ENCODE measurements at regions not wholly inside any gene's neighbourhood (a gene's known extent, or its start where the extent isn't known, plus 50 kb on each side); places are given as distances from the start of the nearest gene placed in this dataset.
A peak's percentile ranks its signal among the peaks of the same experiment; 100 is the strongest.

DNA sequence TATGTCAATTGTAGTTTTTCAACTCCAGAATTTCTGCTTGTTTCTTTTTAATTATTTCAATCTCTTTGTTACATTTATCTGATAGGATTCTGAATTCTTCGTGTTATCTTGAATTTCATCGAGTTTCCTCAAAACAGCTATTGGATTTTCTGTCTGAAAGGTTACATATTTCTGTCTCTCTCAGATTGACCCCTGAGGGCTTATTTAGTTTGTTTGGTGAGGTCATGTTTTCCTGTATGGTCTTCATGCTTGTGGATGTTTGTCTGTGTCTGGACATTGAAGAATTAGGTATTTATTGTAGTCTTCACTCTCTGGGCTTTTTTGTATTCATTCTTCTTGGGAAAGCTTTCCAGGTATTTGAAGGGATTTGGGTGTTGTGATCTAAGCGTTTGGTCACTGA is 85.6 kb downstream of the SNAPC1 start:
- DNase-seq (ENCODE audit: low read depth): no peak

DNA sequence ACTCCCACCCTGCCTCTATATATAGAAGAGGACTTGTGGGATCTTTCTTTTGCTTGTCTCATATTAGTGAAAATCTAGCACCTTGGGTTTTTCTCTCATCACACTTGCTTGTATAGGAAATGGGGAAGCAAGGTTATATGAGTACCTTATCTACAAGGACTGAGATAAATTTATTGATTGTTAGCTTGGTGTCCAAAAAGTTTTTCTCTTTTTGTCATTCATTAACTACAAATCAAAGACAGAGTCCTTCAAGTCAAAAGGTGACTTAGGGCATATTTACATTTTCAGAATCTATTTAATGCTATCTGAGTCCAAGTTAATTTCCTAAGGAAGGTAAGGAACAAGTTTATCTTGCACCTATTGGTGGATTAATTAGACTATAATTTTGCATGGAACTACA is 92.7 kb downstream of the SNAPC1 start:
- DNase-seq (ENCODE audit: low read depth): no peak

DNA sequence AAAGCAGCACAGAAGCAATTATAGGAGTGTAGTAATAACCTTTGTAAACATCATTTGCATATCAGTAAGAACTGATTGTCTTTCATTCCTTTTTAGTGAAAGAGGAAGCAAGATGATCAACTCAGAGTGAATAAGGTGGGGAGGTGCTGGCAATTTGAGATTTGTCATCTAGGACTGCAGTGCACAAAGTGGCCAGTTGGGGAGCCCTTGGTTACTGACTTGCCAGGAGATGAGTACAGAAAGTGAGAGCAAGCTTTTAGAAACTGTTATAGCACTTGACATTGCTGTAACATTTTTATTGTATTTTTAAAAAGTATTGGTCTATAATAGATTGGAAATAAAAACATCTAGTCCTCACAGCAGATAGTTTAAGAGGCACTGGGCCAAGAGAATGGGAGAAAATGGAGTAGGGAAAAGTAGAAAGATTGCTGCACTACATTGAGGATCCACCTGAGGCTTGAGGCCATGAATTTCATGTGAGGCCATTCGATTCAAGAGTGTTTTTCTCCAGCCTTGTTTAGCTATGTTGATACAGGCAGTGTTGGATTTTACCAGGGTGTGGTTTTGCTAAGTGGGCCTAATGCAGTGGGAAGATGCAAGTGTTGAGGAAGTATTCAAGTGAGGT is 98.2 kb downstream of the SNAPC1 start:
- peak; percentile 27 for DNase-seq (ENCODE audit: low read depth)

DNA sequence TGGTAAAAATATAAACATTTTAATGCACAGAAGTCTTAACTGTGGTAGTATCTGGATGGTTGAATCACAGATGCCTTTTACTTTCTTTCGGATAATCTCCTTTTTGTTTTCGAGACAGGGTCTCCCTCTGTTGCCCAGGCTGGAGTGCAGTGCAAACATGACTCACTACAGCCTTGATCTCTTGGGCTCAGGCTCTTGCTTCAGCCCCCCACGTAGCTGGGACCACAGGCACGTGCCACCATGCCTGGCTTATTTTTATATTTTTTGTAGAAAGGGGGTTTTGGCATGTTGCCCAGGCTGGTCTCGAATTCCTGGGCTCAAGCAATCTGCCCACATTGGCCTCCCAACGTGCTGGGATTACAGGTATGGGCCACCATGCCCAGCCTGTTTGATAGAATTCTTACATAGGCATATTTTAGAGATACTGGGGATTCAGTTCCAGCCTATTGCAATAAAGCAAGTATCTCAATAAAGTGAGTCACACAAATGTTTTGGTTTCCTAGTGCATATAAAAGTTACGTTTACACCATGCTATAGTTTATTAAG is 99.2 kb downstream of the SNAPC1 start:
- no peak for DNase-seq (ENCODE audit: low read depth)

DNA sequence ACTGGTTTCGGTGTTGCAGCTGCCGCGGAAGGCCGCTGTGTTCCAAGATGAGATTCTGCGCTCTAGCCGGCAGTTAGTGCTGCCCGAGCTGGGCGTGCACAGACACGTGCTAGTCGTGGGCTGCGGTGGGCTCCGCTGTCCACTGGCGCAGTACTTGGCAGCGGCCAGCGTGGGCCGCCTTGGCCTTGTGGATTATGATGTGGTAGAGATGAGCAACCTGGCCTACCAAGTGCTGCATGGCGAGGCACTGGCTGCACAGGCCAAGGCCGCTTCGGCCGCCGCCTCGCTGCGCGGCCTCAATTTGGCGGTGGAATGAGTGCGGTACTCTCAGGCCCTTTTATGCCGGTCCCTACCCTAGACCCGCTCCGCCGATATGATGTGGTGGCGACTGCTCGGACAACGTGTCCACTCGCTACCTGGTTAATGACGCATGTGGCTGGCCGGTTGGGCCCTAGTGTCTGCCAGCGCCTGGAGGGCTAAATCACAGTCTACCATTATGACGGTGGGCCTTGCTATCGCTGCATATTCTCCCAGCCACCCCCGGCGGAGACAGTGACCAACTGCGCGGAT is 102.2 kb downstream of the SNAPC1 start:
- no peak for DNase-seq (ENCODE audit: low read depth)

DNA sequence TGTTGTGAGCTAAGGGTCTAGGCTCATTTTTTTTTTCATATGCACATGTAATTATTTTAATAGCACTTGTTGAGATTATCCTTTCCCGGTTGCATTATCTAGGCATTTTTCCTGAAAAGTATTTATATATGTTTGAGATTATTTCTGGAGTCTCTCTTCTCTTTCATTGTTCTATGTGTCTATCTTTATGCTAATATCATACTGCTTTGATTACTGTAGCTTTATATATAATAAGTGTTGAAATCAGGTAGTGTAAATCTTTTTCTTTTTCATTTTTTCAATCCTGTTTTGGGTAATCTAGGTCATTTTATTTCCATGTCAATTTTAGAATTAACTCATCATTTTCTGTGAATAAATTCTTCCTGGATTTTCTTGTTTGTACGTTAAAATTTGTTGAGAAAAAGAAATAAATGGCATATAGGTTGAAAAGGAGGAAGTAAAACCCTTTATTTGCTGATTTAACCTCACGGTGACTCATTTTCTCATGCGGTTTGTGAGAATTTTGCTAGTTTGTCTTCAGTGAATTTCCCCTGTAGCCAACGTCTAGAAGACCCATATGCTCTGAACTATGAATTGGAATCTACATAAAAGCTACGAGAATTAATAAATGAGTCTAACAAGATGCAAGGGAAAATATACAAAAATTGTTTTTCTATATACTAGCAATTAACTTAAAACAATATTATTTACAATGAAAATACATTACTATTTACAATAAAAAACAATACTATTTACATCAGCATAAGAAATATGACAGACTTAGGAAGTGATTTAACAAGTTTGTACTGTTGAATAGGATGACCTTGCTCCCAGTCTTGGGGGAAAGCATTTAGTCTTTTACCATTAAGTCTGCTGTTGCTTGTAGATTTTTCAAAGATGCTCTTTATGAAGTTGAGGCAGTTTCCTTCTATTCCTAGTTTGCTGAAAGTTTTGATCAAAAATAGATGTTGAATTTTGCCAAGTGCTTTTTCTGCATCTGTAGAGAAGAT is 105.0 kb downstream of the SNAPC1 start:
- no peak for DNase-seq (ENCODE audit: low read depth)

- no peak for DNase-seq (ENCODE audit: low read depth)
Measured at GRCh38 chr14:61868846-61869245, 106.6 kb downstream of the SNAPC1 start.

- DNase-seq (ENCODE audit: low read depth): no peak
Measured at GRCh38 chr14:61870163-61870562, 107.9 kb downstream of the SNAPC1 start.

GRCh38 chr14:61872452-61872851 is 110.2 kb downstream of the SNAPC1 start:
- no peak for DNase-seq (ENCODE audit: low read depth)

DNA sequence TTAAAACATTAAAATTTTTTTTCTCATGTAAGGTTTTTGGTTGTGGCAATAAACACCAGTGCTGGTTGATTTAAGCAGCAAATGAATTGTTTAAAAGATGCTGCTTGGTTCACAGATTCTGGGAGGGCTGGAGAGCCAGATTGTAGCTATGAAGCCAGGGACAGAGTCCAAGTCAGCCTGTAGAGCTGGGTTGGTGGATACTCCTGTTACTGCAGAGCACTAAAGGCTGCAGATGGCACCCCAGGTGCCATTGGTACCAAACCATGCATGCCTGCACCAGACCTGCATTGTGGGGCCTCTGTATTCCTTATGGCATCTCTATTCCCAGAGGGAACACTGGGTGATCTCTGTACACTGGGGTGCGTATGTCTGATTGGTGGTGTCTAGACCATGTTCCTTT is 113.3 kb downstream of the SNAPC1 start:
- no peak for DNase-seq (ENCODE audit: low read depth)

- DNase-seq (ENCODE audit: low read depth): no peak
Measured at GRCh38 chr14:61876362-61877034, 114.3 kb downstream of the SNAPC1 start.

DNA sequence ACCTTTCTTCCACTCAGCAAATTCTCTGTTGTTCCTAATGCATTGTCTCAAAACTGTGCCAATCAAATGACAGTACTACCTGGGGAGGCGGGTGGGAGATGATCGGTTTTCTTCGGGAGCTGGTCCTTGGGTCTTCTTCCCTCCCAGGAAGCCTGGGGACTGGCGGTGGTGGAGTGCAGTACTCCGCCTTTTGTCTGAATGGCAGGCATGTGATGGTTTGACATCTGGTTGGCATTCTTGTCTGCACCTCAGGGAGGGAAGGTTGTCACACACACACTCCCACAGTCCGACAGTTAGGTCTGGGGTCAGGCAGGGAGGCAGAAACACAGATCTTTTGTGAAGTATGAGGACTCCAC is 114.8 kb downstream of the SNAPC1 start:
- no peak for DNase-seq (ENCODE audit: low read depth)

DNA sequence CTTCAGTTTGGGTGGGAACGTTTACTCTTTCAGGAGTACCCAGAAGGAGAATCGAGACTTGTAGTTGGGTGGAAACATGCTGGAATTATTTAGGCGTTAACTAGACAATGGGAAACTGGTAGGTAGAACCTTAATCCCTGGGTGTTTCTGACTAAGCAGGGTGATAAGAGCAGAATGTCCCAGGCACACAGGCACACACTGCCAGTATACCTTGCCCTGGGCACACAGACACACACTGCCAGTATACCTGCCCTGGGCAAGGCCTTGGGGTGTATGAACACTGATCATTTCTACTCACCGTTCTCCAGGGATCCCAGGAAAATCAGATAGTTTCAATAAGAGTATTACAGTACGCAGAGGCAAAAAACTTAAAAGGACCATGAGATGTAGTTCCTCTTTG is 115.5 kb downstream of the SNAPC1 start:
- DNase-seq (ENCODE audit: low read depth): no peak

GRCh38 chr14:61878931-61879330 is 116.7 kb downstream of the SNAPC1 start:
- no peak for DNase-seq (ENCODE audit: low read depth)

GRCh38 chr14:61881046-61881445 is 118.8 kb downstream of the SNAPC1 start:
- DNase-seq (ENCODE audit: low read depth): no peak

GRCh38 chr14:61884711-61885110 is 122.5 kb downstream of the SNAPC1 start:
- no peak for DNase-seq (ENCODE audit: low read depth)

- DNase-seq (ENCODE audit: low read depth): no peak
Measured at GRCh38 chr14:61885203-61885961, 123.2 kb downstream of the SNAPC1 start.

- no peak for DNase-seq (ENCODE audit: low read depth)
Measured at GRCh38 chr14:61887628-61888027, 125.4 kb downstream of the SNAPC1 start.

DNA sequence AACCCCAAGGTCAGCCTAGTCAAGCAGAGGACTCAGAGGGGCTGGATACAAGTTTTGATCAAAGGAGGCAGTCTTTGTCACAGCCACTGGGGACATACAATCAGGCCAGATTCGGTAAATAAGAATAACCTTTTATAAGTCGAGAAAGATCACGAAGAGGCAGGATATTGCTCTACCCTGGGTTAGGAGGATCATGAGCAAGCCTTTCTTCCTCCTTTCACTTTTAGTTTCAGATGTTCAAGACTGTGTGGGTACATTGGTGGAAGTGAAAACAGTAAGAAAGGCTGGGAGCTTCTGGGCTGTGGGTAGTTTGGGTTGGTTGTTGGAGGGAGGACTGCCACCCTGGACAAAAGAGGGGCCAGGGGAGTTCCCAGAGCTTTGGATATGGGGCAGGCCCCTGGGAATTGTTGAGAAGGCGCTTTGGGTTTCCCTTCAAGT is 127.7 kb downstream of the SNAPC1 start:
- DNase-seq (ENCODE audit: low read depth): no peak

DNA sequence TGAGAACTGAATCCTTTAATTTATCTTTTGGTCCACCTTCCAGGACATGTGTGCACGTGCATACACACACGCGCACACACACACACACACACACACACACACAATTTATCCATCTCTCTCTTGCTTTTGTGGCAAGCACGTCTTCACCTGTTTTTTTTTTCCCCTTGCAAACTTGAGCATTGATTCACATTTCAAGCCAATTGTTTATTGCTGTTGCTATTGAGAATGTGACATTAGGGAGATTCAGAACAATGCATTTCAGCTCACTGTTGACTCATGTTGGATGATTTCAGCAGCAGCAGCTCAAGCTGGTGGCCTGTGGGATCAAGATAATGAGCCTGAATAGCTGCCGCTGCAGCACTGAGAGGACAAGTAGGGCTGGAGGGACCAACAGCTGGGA is 128.9 kb downstream of the SNAPC1 start:
- no peak for DNase-seq (ENCODE audit: low read depth)

DNA sequence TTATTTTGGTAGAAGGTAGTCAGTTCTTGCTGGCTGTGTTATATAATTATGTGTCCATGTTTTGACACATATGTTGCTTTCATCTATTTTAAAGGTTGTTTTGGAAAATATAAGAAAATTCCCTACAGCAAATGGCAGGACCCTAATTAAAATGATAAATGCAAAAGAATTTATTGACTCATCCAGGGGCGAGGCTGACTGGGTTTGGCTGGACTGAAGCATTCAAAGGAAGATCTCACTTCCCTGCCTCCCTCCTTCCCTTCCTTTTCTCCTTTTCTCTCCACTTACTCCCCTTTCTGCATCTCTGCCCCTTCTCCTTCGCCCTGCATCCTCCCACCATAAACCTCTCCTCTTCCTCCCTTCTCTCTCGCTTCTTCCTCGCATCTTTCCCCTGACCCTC is 129.6 kb downstream of the SNAPC1 start:
- no peak for DNase-seq (ENCODE audit: low read depth)
